ENCODE measurements at regions not wholly inside any gene's neighbourhood (a gene's known extent, or its start where the extent isn't known, plus 50 kb on each side); places are given as distances from the start of the nearest gene placed in this dataset.

- no peak for TF ChIP-seq CTCF (IDR thresholded peaks at IDR 0.05)
- no peak for TF ChIP-seq POLR2A (IDR thresholded peaks at IDR 0.05)
Observed at GRCh38 chr5:164392531-164392930, 887.1 kb downstream of the MAT2B start.
